ENCODE measurements at regions not wholly inside any gene's neighbourhood (a gene's known extent, or its start where the extent isn't known, plus 50 kb on each side); places are given as distances from the start of the nearest gene placed in this dataset.

- Histone ChIP-seq H3K4me3 (ENCODE audit: low read depth, low read length) (no peak overlapping the region), H3K9me3 (no peaks in the 10 kb centered on the region), H3K4me1 (peaks cover 38% of the 10 kb centered on the region), H3K36me3 (ENCODE audit: control insufficient read depth, insufficient read depth, low read length) (no peaks in the 10 kb centered on the region), H3K27me3 (replicated peaks; ENCODE audit: control insufficient read depth, insufficient read depth, low read length) (no peaks in the 10 kb centered on the region)
- no peak for DNase-seq
- no TSS peak for BruUV-seq (replicated peaks)
- Mint-ChIP-seq H3K27ac (ENCODE audit: unreplicated experiment) (no peak overlapping the region), H3K36me3 (ENCODE audit: insufficient read depth, unreplicated experiment) (no peaks in the 10 kb centered on the region), H3K4me3 (ENCODE audit: unreplicated experiment) (no peak overlapping the region), H3K27me3 (ENCODE audit: insufficient read depth, unreplicated experiment) (no peaks in the 10 kb centered on the region), H3K9me3 (ENCODE audit: unreplicated experiment) (no peaks in the 10 kb centered on the region), H3K4me1 (ENCODE audit: low read depth, unreplicated experiment) (peaks cover 43% of the 10 kb centered on the region)
- TF ChIP-seq CTCF (IDR thresholded peaks at IDR 0.05; ENCODE audit: insufficient read depth in 1 of 2, low read depth in 1 of 2, low read length in 1 of 2, severe bottlenecking in 1 of 2, unreplicated experiment in 1 of 2): no peak
- POLR2A ChIA-PET: no interaction called here
- CTCF ChIA-PET: interaction anchor here (0.5 kb wide), 1 partner anchor 62 kb away, joined by 4 read pairs; no protein-coding TSS in a partner anchor
- intact Hi-C loops (cut with micrococcal nuclease; ENCODE audit: unreplicated experiment): no loop called here
Observed at GRCh38 chr10:8420182-8420581, 365.7 kb downstream of the GATA3 start.

GRCh38 chr10:8424555-8425211 is 370.2 kb downstream of the GATA3 start:
- Histone ChIP-seq H3K4me3 (ENCODE audit: low read depth, low read length) (no peak overlapping the region), H3K4me1 (no peaks in the 10 kb centered on the region), H3K27me3 (replicated peaks; ENCODE audit: control insufficient read depth, insufficient read depth, low read length) (no peaks in the 10 kb centered on the region), H3K36me3 (ENCODE audit: control insufficient read depth, insufficient read depth, low read length) (no peaks in the 10 kb centered on the region), H3K9me3 (no peaks in the 10 kb centered on the region)
- DNase-seq: no peak
- no peaks in the 10 kb centered on the region for H3K9me3 Mint-ChIP-seq (ENCODE audit: unreplicated experiment)
- intact Hi-C loops (cut with micrococcal nuclease; ENCODE audit: unreplicated experiment): no loop called here
- POLR2A ChIA-PET: no interaction called here
- no peak overlapping the region for H3K4me3 Mint-ChIP-seq (ENCODE audit: unreplicated experiment)
- TF ChIP-seq CTCF (IDR thresholded peaks at IDR 0.05; ENCODE audit: insufficient read depth in 1 of 2, low read depth in 1 of 2, low read length in 1 of 2, severe bottlenecking in 1 of 2, unreplicated experiment in 1 of 2): no peak
- CTCF ChIA-PET: no interaction called here
- H3K4me1 Mint-ChIP-seq (ENCODE audit: low read depth, unreplicated experiment): peaks cover under 1% of the 10 kb centered on the region
- BruUV-seq (replicated peaks): no TSS peak
- H3K27me3 Mint-ChIP-seq (ENCODE audit: insufficient read depth, unreplicated experiment): no peaks in the 10 kb centered on the region
- no peaks in the 10 kb centered on the region for H3K36me3 Mint-ChIP-seq (ENCODE audit: insufficient read depth, unreplicated experiment)
- no peak overlapping the region for H3K27ac Mint-ChIP-seq (ENCODE audit: unreplicated experiment)

DNA sequence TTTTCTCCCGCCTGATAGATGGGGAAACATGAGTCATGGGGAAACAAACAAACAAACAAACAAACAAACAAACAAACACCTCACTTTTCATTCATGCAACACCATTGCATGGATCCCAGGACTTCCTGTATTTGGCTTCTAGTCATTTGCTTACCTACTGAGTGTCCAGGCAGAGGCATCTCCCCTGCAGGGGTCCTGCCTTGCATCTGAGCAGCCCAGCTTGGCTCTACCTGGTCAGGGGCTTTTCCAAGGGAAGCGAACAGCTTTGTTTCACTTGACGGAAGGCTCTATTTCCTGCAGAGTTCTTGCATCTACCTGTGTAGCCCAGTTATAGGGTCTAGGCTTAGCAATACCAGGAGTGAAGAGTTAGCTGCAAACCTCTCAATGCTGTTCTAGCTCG is 374.2 kb downstream of the GATA3 start:
- Histone ChIP-seq H3K36me3 (ENCODE audit: control insufficient read depth, insufficient read depth, low read length) (no peaks in the 10 kb centered on the region), H3K27me3 (replicated peaks; ENCODE audit: control insufficient read depth, insufficient read depth, low read length) (no peaks in the 10 kb centered on the region), H3K4me3 (ENCODE audit: low read depth, low read length) (no peak overlapping the region), H3K9me3 (no peaks in the 10 kb centered on the region), H3K4me1 (peaks cover 12% of the 10 kb centered on the region)
- no TSS peak for BruUV-seq (replicated peaks)
- no peak overlapping the region for H3K27ac Mint-ChIP-seq (ENCODE audit: unreplicated experiment)
- peaks cover 13% of the 10 kb centered on the region for H3K4me1 Mint-ChIP-seq (ENCODE audit: low read depth, unreplicated experiment)
- intact Hi-C loops (cut with micrococcal nuclease; ENCODE audit: unreplicated experiment): no loop called here
- no peaks in the 10 kb centered on the region for H3K9me3 Mint-ChIP-seq (ENCODE audit: unreplicated experiment)
- H3K27me3 Mint-ChIP-seq (ENCODE audit: insufficient read depth, unreplicated experiment): no peaks in the 10 kb centered on the region
- TF ChIP-seq CTCF (IDR thresholded peaks at IDR 0.05; ENCODE audit: insufficient read depth in 1 of 2, low read depth in 1 of 2, low read length in 1 of 2, severe bottlenecking in 1 of 2, unreplicated experiment in 1 of 2): no peak
- CTCF ChIA-PET: no interaction called here
- POLR2A ChIA-PET: no interaction called here
- H3K4me3 Mint-ChIP-seq (ENCODE audit: unreplicated experiment): no peak overlapping the region
- no peaks in the 10 kb centered on the region for H3K36me3 Mint-ChIP-seq (ENCODE audit: insufficient read depth, unreplicated experiment)
- no peak for DNase-seq
